Upper lobe of left lung (tissue), 6 donors: ENCODE measurements at regions not wholly inside any gene's neighbourhood (a gene's known extent, or its start where the extent isn't known, plus 50 kb on each side); places are given as distances from the start of the nearest gene placed in this dataset.
"Not testable (repeated sequence)": the region's sequence is repeated elsewhere in the genome, so short reads cannot be mapped to it uniquely, and the experiment has no call there.

Experiments
- ATAC-seq, 2 donors: fragments of 200-7000 bp; cut with Tn5 transposase; one replicate each; pipeline ENCODE4 v1.9.1; 2022; ENCODE audit warnings: mild to moderate bottlenecking in 2 of 2, moderate library complexity in 2 of 2; ENCODE audit not compliant: low FRiP score in 2 of 2
- DNase-seq, 2 donors: peaks; one replicate each; pipeline ENCODE4 v3.0.0-alpha.2; 2019 to 2020
- H3K27ac ChIP-seq, 4 donors: fragments of 200-600 bp; sonication (generic); one replicate each; pipeline ENCODE4 v1.5.1; 2016 to 2019
- H3K27me3 ChIP-seq, 4 donors: fragments of 200-600 bp; sonication (generic); one replicate each; pipeline ENCODE4 v1.5.1; 2017 to 2019
- H3K36me3 ChIP-seq, 4 donors: fragments of 200-600 bp; sonication (generic); one replicate each; pipeline ENCODE4 v1.5.1; 2016 to 2019
- H3K4me1 ChIP-seq, 4 donors: fragments of 200-600 bp; sonication (generic); one replicate each; pipeline ENCODE4 v1.5.1; 2018 to 2019
- H3K4me3 ChIP-seq, 4 donors: fragments of 200-600 bp; sonication (generic); one replicate each; pipeline ENCODE4 v1.5.1; 2017 to 2019; ENCODE audit warnings: mild to moderate bottlenecking in 2 of 4, moderate library complexity in 1 of 4
- H3K9me3 ChIP-seq, 4 donors: fragments of 200-600 bp; sonication (generic); one replicate each; pipeline ENCODE4 v1.5.1; 2018 to 2019
- CTCF ChIP-seq, 6 experiments: fragments of 450-650 bp in 4 of 6; fragments of 200-600 bp in 2 of 6; sonication (generic) in 2 of 6; IDR thresholded peaks; one replicate each; pipeline ENCODE4 v1.5.1; 2016 to 2019; ENCODE audit warnings: antibody characterized with exemption in 6 of 6
- EP300 ChIP-seq, 4 donors: sonication (generic); formaldehyde crosslinking; IDR thresholded peaks; one replicate each; pipeline ENCODE4 v1.5.1; 2017; ENCODE audit warnings: antibody characterized with exemption in 4 of 4, control low read depth in 2 of 4
- POLR2A ChIP-seq, 4 donors: fragments of 450-650 bp; IDR thresholded peaks; one replicate each; pipeline ENCODE4 v1.5.1; 2016 to 2017; ENCODE audit warnings: antibody characterized with exemption in 4 of 4, mild to moderate bottlenecking in 2 of 4
- POLR2AphosphoS5 ChIP-seq, 2 donors: sonication (generic); formaldehyde crosslinking; IDR thresholded peaks; one replicate each; pipeline ENCODE4 v1.5.1; 2017; ENCODE audit warnings: antibody characterized with exemption in 2 of 2
- WGBS, 2 donors: methylation state at CpG; one replicate each; pipeline ENCODE4 v1.1.5; 2017 to 2018; 5-methylcytosine and 5-hydroxymethylcytosine counted together
- donor health status: DM: no; HTN: no; CAD: no; lungs with moderate emphysema.
- donor health status: DM: no; HTN: yes; CAD: no; lungs with severe emphysema.

- ATAC-seq = no peak
- no peak for DNase-seq
- Histone ChIP-seq H3K4me1 (peaks cover 0 to 5% (median 1%) of the 10 kb centered on the region in 4 donors), H3K9me3 (no peaks in the 10 kb centered on the region), H3K27ac (no peak overlapping the region), H3K27me3 (no peaks in the 10 kb centered on the region), H3K36me3 (no peaks in the 10 kb centered on the region), H3K4me3 (no peak overlapping the region)
- TF ChIP-seq POLR2AphosphoS5 (IDR thresholded peaks at IDR 0.05) (no peak), EP300 (IDR thresholded peaks at IDR 0.05) (no peak), POLR2A (IDR thresholded peaks at IDR 0.05) (no peak), CTCF (IDR thresholded peaks at IDR 0.05) (no peak)
- WGBS, 2 donors = 80 to 82% methylated on average over 5 of the region's 5 CpGs
Observed at GRCh38 chr2:234249034-234249735, 198.7 kb downstream of the SPP2 start.

GRCh38 chr2:234248213-234248710 is 197.8 kb downstream of the SPP2 start:
- H3K36me3 ChIP-seq, H3K4me1 ChIP-seq, H3K4me3 ChIP-seq, H3K9me3 ChIP-seq, DNase-seq, ATAC-seq, H3K27me3 ChIP-seq, H3K27ac ChIP-seq: not testable (repeated sequence)
- 92 to 94% methylated on average over 9 to 10 of the region's 10 CpGs for WGBS, 2 donors

- Histone ChIP-seq H3K27ac (no peak overlapping the region), H3K36me3 (no peaks in the 10 kb centered on the region), H3K27me3 (no peaks in the 10 kb centered on the region), H3K9me3 (no peaks in the 10 kb centered on the region), H3K4me3 (no peak overlapping the region), H3K4me1 (peaks cover 0 to 6% (median 2%) of the 10 kb centered on the region in 4 donors)
- WGBS, 2 donors = 92 to 97% methylated on average over 5 to 33 of the region's 42 CpGs
- DNase-seq (peak in 1 of 2 donors; percentile 60), ATAC-seq (no peak)
- TF ChIP-seq EP300 (IDR thresholded peaks at IDR 0.05) (no peak), CTCF (IDR thresholded peaks at IDR 0.05) (no peak)
Observed at GRCh38 chr2:234247453-234248180, 197.1 kb downstream of the SPP2 start.

GRCh38 chr2:234245945-234246344 is 195.4 kb downstream of the SPP2 start:
- Histone ChIP-seq H3K27ac (no peak overlapping the region), H3K4me1 (peaks cover 0 to 6% (median 2%) of the 10 kb centered on the region in 4 donors), H3K27me3 (no peaks in the 10 kb centered on the region), H3K36me3 (no peaks in the 10 kb centered on the region), H3K4me3 (no peak overlapping the region), H3K9me3 (no peaks in the 10 kb centered on the region)
- TF ChIP-seq EP300 (IDR thresholded peaks at IDR 0.05) (no peak), CTCF (IDR thresholded peaks at IDR 0.05) (no peak), POLR2A (IDR thresholded peaks at IDR 0.05) (no peak), POLR2AphosphoS5 (IDR thresholded peaks at IDR 0.05) (no peak)
- DNase-seq (no peak), ATAC-seq (no peak)
- WGBS, 2 donors = 68 to 74% methylated on average over 5 of the region's 5 CpGs

- no peaks in the 10 kb centered on the region for H3K9me3 ChIP-seq
- H3K36me3 ChIP-seq = no peaks in the 10 kb centered on the region
- H3K27ac ChIP-seq = no peak overlapping the region
- peaks cover 0 to 6% (median 2%) of the 10 kb centered on the region in 4 donors for H3K4me1 ChIP-seq
- WGBS, 2 donors = 52 to 69% methylated on average over 2 of the region's 2 CpGs
- no peak for DNase-seq
- no peaks in the 10 kb centered on the region for H3K27me3 ChIP-seq
- no peak overlapping the region for H3K4me3 ChIP-seq
- TF ChIP-seq EP300 (IDR thresholded peaks at IDR 0.05) (no peak), POLR2AphosphoS5 (IDR thresholded peaks at IDR 0.05) (no peak), CTCF (IDR thresholded peaks at IDR 0.05) (no peak), POLR2A (IDR thresholded peaks at IDR 0.05) (no peak)
- ATAC-seq = no peak
Observed at GRCh38 chr2:234243871-234244565, 193.5 kb downstream of the SPP2 start.
